OCI-LY7 (cell line): ENCODE measurements at regions not wholly inside any gene's neighbourhood (a gene's known extent, or its start where the extent isn't known, plus 50 kb on each side); places are given as distances from the start of the nearest gene placed in this dataset.
"Not testable (repeated sequence)": the region's sequence is repeated elsewhere in the genome, so short reads cannot be mapped to it uniquely, and the experiment has no call there.

Experiments used
- EZH2phosphoT487 ChIP-seq: fragments of 200-600 bp; sonication (generic); IDR thresholded peaks from 2 replicates; pipeline ENCODE4 v1.6.1; 2018; ENCODE audit warnings: low read depth, borderline replicate concordance, mild to moderate bottlenecking, mixed run types, antibody characterized with exemption, low read length, moderate library complexity, mixed read lengths
- TF ChIP-seq, protein P1 (sequence below): fragments of 200-600 bp; sonication (generic); conservative IDR thresholded peaks from 2 replicates; pipeline ENCODE4 v1.5.1; 2014; ENCODE audit warnings: mild to moderate bottlenecking, antibody characterized with exemption, low read length, moderate library complexity, mixed read lengths

DNA sequence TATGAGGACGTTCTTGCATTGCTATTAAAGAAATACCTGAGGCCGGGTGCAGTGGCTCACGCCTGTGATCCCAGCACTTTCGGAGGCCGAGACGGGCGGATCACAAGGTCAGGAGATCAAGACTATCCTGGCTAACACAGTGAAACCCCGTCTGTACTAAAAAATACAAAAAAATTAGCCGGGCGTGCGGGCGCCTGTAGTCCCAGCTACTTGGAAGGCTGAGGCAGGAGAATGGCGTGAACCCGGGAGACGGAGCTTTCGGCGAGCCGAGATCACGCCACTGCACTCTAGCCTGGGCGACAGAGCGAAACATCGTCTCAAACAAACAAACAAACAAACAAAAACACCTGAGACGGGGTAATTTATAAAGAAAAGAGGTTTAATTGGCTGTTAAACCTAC lies 674.0 kb downstream of the BRINP1 start:
- TF ChIP-seq, protein P1, sequence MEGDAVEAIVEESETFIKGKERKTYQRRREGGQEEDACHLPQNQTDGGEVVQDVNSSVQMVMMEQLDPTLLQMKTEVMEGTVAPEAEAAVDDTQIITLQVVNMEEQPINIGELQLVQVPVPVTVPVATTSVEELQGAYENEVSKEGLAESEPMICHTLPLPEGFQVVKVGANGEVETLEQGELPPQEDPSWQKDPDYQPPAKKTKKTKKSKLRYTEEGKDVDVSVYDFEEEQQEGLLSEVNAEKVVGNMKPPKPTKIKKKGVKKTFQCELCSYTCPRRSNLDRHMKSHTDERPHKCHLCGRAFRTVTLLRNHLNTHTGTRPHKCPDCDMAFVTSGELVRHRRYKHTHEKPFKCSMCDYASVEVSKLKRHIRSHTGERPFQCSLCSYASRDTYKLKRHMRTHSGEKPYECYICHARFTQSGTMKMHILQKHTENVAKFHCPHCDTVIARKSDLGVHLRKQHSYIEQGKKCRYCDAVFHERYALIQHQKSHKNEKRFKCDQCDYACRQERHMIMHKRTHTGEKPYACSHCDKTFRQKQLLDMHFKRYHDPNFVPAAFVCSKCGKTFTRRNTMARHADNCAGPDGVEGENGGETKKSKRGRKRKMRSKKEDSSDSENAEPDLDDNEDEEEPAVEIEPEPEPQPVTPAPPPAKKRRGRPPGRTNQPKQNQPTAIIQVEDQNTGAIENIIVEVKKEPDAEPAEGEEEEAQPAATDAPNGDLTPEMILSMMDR: not testable (repeated sequence)
- not testable (repeated sequence) for TF ChIP-seq EZH2phosphoT487
